Naive B cell (primary cell): ENCODE measurements at regions not wholly inside any gene's neighbourhood (a gene's known extent, or its start where the extent isn't known, plus 50 kb on each side); places are given as distances from the start of the nearest gene placed in this dataset.
"Not testable (repeated sequence)": the region's sequence is repeated elsewhere in the genome, so short reads cannot be mapped to it uniquely, and the experiment has no call there.

ENCODE experiments used
- ATAC-seq, 2 donors: fragments of 150-1000 bp; cut with Tn5 transposase; 2 replicates each; pipeline ENCODE4 v1.10.0; 2021; ENCODE audit warnings: low read depth in 2 of 2, mild to moderate bottlenecking in 2 of 2, moderate library complexity in 2 of 2
- DNase-seq: peaks from one replicate; pipeline ENCODE4 v3.0.0; 2022
- H3K27ac Mint-ChIP-seq, 6 donors: one replicate each; pipeline ENCODE4 v1.8.0; 2020 to 2022; ENCODE audit warnings: mild to moderate bottlenecking in 6 of 6, mixed read lengths in 6 of 6, moderate library complexity in 5 of 6, inconsistent platforms in 2 of 6
- H3K27me3 Mint-ChIP-seq, 3 donors: one replicate each; pipeline ENCODE4 v1.8.0; 2021 to 2022; ENCODE audit warnings: mixed read lengths in 3 of 3, mild to moderate bottlenecking in 1 of 3
- H3K36me3 Mint-ChIP-seq, 2 donors: one replicate each; pipeline ENCODE4 v1.8.0; 2020 to 2022; ENCODE audit warnings: mixed read lengths in 2 of 2, inconsistent platforms in 1 of 2, mild to moderate bottlenecking in 1 of 2
- H3K4me1 Mint-ChIP-seq, 3 donors: one replicate each; pipeline ENCODE4 v1.8.0; 2020 to 2022; ENCODE audit warnings: mixed read lengths in 3 of 3, inconsistent platforms in 1 of 3, mild to moderate bottlenecking in 1 of 3, moderate library complexity in 1 of 3
- H3K4me3 Mint-ChIP-seq, 8 donors: one replicate each; pipeline ENCODE4 v1.8.0; 2020 to 2022; ENCODE audit warnings: mild to moderate bottlenecking in 8 of 8, mixed read lengths in 8 of 8, moderate library complexity in 8 of 8, inconsistent platforms in 2 of 8
- H3K9me3 Mint-ChIP-seq, 7 donors: one replicate each; pipeline ENCODE4 v1.8.0; 2020 to 2022; ENCODE audit warnings: mixed read lengths in 7 of 7, mild to moderate bottlenecking in 5 of 7, inconsistent platforms in 2 of 7, moderate library complexity in 1 of 7

DNA sequence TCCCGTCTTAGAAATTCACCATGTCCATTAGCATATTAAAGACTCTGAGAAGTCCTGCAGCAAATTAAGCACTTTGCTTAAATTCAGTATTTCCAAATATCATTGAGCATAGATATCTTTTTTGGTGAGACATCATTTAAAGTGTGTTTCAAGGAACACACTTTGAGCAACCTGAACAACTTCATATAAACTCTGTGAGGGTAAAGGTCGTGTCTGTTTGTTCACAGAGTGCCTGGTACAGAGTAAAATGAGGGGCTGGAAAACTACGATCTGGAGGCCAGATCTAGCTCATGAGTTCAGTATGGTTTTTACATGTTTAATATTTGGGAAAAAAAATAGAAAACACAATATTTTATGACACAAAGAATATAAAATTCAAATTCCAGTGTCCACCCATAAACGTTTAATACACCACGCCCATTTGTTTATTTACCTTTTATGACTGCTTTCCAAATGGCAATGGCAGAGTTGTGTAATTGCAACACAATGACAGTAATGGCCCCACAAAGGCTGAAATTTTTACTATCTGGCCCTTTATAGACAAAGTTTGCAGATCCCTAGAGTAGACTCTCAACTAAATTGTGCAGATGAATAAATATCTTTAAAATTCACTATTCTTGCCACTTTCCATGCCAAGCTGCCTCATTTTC is 67.4 kb downstream of the SNTN start:
- ATAC-seq (no peak), DNase-seq (no peak)
- no peaks in the 10 kb centered on the region for H3K36me3 Mint-ChIP-seq
- no peaks in the 10 kb centered on the region for H3K4me1 Mint-ChIP-seq
- peaks cover 0 to 7% (median 3%) of the 10 kb centered on the region in 3 donors for H3K27me3 Mint-ChIP-seq
- H3K27ac Mint-ChIP-seq: no peak overlapping the region
- H3K4me3 Mint-ChIP-seq: no peak overlapping the region
- H3K9me3 Mint-ChIP-seq: peaks cover 0 to 21% (median 9%) of the 10 kb centered on the region in 7 donors

DNA sequence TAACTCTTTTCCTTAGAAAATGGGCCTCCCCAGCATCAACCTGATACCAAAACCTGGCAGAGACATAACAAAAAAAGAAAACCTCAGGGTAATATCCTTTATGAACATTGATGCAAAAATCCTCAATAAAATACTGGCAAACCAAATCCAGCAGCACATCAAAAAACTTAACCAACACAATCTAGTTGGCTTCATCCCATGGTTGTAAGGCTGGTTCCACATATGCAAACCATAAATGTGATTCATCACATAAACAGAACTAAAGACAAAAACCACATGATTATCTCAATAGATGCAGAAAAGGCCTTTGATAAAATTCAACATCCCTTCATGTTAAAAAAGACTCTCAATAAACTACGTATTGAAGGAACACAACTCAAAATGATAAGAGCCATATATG is 68.5 kb downstream of the SNTN start:
- not testable (repeated sequence) for H3K27me3 Mint-ChIP-seq, H3K36me3 Mint-ChIP-seq, H3K27ac Mint-ChIP-seq, H3K4me1 Mint-ChIP-seq, H3K4me3 Mint-ChIP-seq, ATAC-seq, DNase-seq
- peaks cover 0 to 21% (median 9%) of the 10 kb centered on the region in 7 donors for H3K9me3 Mint-ChIP-seq

GRCh38 chr3:63724987-63725386 is 72.5 kb downstream of the SNTN start:
- H3K4me3 Mint-ChIP-seq: no peak overlapping the region
- H3K4me1 Mint-ChIP-seq: no peaks in the 10 kb centered on the region
- H3K27me3 Mint-ChIP-seq: peaks cover 0 to 3% (median 0%) of the 10 kb centered on the region in 3 donors
- peaks cover 0 to 21% (median 10%) of the 10 kb centered on the region in 7 donors for H3K9me3 Mint-ChIP-seq
- ATAC-seq: no peak
- no peaks in the 10 kb centered on the region for H3K36me3 Mint-ChIP-seq
- H3K27ac Mint-ChIP-seq: no peak overlapping the region
- no peak for DNase-seq

GRCh38 chr3:63726656-63727055 is 74.2 kb downstream of the SNTN start:
- no peak overlapping the region for H3K4me3 Mint-ChIP-seq
- H3K27me3 Mint-ChIP-seq: peaks cover 0 to 6% (median 0%) of the 10 kb centered on the region in 3 donors
- H3K27ac Mint-ChIP-seq: no peak overlapping the region

GRCh38 chr3:63727233-63727632 is 74.8 kb downstream of the SNTN start:
- Mint-ChIP-seq H3K27me3 (peaks cover 0 to 7% (median 0%) of the 10 kb centered on the region in 3 donors), H3K27ac (no peak overlapping the region), H3K4me3 (no peak overlapping the region), H3K36me3 (no peaks in the 10 kb centered on the region), H3K4me1 (no peaks in the 10 kb centered on the region), H3K9me3 (peaks cover 0 to 12% (median 4%) of the 10 kb centered on the region in 7 donors)
- no peak for DNase-seq
- ATAC-seq: no peak

More at GRCh38 chr3:63726656-63727055, 74.2 kb downstream of the SNTN start:
- no peak for ATAC-seq
- H3K36me3 Mint-ChIP-seq: no peaks in the 10 kb centered on the region
- DNase-seq: no peak
- H3K9me3 Mint-ChIP-seq: peaks cover 0 to 15% (median 4%) of the 10 kb centered on the region in 7 donors
- no peaks in the 10 kb centered on the region for H3K4me1 Mint-ChIP-seq

DNA sequence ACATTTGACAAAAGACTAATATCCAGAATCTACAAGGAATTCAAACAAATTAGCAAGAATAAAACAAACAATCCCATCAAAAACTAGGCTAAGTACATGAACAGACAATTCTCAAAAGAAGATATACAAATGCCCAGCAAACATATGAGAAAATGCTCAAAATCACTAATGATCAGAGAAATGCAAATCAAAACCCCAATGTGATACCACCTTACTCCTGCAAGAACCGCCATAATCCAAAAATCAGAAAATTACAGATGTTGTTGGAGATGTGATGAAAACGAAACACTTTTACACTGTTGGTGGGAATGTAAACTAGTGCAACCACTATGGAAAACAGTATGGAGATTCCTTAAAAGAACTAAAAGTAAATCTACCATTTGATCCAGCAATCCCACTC is 79.4 kb downstream of the SNTN start:
- Mint-ChIP-seq H3K27me3 (peaks cover 0 to 4% (median 0%) of the 10 kb centered on the region in 3 donors), H3K4me3 (no peak overlapping the region), H3K4me1 (no peaks in the 10 kb centered on the region), H3K9me3 (peaks cover 0 to 7% (median 4%) of the 10 kb centered on the region in 7 donors), H3K27ac (no peak overlapping the region), H3K36me3 (no peaks in the 10 kb centered on the region)
- ATAC-seq: no peak
- DNase-seq: no peak

- H3K9me3 Mint-ChIP-seq, H3K4me1 Mint-ChIP-seq, H3K4me3 Mint-ChIP-seq, DNase-seq, H3K36me3 Mint-ChIP-seq, H3K27me3 Mint-ChIP-seq, ATAC-seq: not testable (repeated sequence)
- peak overlapping the region in 1 of 6 donors; percentile 47 for H3K27ac Mint-ChIP-seq
Observed at GRCh38 chr3:63733278-63733677, 80.8 kb downstream of the SNTN start.

- not testable (repeated sequence) for H3K9me3 Mint-ChIP-seq, H3K4me1 Mint-ChIP-seq, H3K27ac Mint-ChIP-seq, H3K27me3 Mint-ChIP-seq, ATAC-seq, H3K36me3 Mint-ChIP-seq, H3K4me3 Mint-ChIP-seq, DNase-seq
Observed at GRCh38 chr3:63734632-63735031, 82.2 kb downstream of the SNTN start.

- not testable (repeated sequence) for H3K27ac Mint-ChIP-seq, H3K9me3 Mint-ChIP-seq, H3K36me3 Mint-ChIP-seq, DNase-seq, H3K27me3 Mint-ChIP-seq, H3K4me1 Mint-ChIP-seq, ATAC-seq, H3K4me3 Mint-ChIP-seq
Observed at GRCh38 chr3:63736757-63737156, 82.3 kb upstream of the C3orf49 start.

DNA sequence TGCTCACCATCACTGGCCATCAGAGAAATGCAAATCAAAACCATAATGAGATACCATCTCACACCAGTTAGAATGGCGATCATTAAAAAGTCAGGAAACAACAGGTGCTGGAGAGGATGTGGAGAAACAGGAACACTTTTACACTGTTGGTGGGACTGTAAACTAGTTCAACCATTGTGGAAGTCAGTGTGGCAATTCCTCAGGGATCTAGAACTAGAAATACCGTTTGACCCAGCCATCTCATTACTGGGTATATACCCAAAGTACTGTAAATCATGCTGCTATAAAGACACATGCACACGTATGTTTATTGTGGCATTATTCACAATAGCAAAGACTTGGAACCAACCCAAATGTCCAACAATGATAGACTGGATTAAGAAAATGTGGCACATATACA is 80.5 kb upstream of the C3orf49 start:
- H3K4me1 Mint-ChIP-seq, H3K27me3 Mint-ChIP-seq, ATAC-seq, H3K27ac Mint-ChIP-seq, H3K36me3 Mint-ChIP-seq, H3K4me3 Mint-ChIP-seq, DNase-seq, H3K9me3 Mint-ChIP-seq: not testable (repeated sequence)

- no peaks in the 10 kb centered on the region for H3K36me3 Mint-ChIP-seq
- peaks cover 0 to 4% (median 2%) of the 10 kb centered on the region in 7 donors for H3K9me3 Mint-ChIP-seq
- no peaks in the 10 kb centered on the region for H3K4me1 Mint-ChIP-seq
- H3K27ac Mint-ChIP-seq: no peak overlapping the region
- ATAC-seq (no peak), DNase-seq (no peak)
- H3K27me3 Mint-ChIP-seq: peaks cover 0 to 5% (median 3%) of the 10 kb centered on the region in 3 donors
- no peak overlapping the region for H3K4me3 Mint-ChIP-seq
Observed at GRCh38 chr3:63739474-63739873, 79.6 kb upstream of the C3orf49 start.

GRCh38 chr3:63740116-63740515 is 79.0 kb upstream of the C3orf49 start:
- peaks cover 0 to 6% (median 1%) of the 10 kb centered on the region in 7 donors for H3K9me3 Mint-ChIP-seq
- no peak for ATAC-seq
- no peak overlapping the region for H3K4me3 Mint-ChIP-seq
- no peak for DNase-seq
- H3K36me3 Mint-ChIP-seq: no peaks in the 10 kb centered on the region
- peaks cover 0 to 5% (median 4%) of the 10 kb centered on the region in 3 donors for H3K27me3 Mint-ChIP-seq
- no peaks in the 10 kb centered on the region for H3K4me1 Mint-ChIP-seq
- no peak overlapping the region for H3K27ac Mint-ChIP-seq

- H3K36me3 Mint-ChIP-seq, H3K27me3 Mint-ChIP-seq, H3K4me1 Mint-ChIP-seq, H3K27ac Mint-ChIP-seq, ATAC-seq, DNase-seq, H3K4me3 Mint-ChIP-seq: not testable (repeated sequence)
- H3K9me3 Mint-ChIP-seq: peaks cover 6 to 19% (median 11%) of the 10 kb centered on the region in 7 donors
Observed at GRCh38 chr3:63744693-63745092, 74.4 kb upstream of the C3orf49 start.

DNA sequence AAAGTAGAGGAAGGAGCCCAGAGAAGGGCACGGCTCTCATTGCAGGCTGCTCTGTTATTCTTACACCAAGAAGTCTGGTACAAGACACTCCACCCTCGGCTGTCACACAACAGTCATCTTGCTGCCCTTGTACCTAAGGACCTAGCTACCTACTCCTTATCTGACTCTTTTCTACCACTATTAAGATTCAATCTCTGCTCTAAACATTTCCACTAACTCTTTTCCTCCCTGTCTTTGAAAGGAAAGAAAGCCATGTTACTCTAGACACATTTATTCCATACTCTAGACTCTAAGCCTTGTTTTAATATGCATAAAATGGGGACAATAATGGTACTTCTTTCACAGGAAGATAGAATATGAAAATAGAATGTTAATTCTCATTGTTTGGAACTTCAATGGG is 73.3 kb upstream of the C3orf49 start:
- H3K27me3 Mint-ChIP-seq: peaks cover 0 to 8% (median 0%) of the 10 kb centered on the region in 3 donors
- DNase-seq (no peak), ATAC-seq (no peak)
- H3K9me3 Mint-ChIP-seq: peaks cover 6 to 19% (median 11%) of the 10 kb centered on the region in 7 donors
- H3K4me3 Mint-ChIP-seq: no peak overlapping the region
- H3K27ac Mint-ChIP-seq: no peak overlapping the region
- no peaks in the 10 kb centered on the region for H3K4me1 Mint-ChIP-seq
- H3K36me3 Mint-ChIP-seq: no peaks in the 10 kb centered on the region
